Fibroblast of skin of scalp (primary cell): ENCODE measurements at regions not wholly inside any gene's neighbourhood (a gene's known extent, or its start where the extent isn't known, plus 50 kb on each side); places are given as distances from the start of the nearest gene placed in this dataset.

ENCODE experiments used
- DNase-seq: peaks from one replicate; pipeline ENCODE4 v3.0.0-alpha.2; 2013

- no peak for DNase-seq
Measured at GRCh38 chr5:68759593-68759992, 334.2 kb upstream of the SLC30A5 start.

DNA sequence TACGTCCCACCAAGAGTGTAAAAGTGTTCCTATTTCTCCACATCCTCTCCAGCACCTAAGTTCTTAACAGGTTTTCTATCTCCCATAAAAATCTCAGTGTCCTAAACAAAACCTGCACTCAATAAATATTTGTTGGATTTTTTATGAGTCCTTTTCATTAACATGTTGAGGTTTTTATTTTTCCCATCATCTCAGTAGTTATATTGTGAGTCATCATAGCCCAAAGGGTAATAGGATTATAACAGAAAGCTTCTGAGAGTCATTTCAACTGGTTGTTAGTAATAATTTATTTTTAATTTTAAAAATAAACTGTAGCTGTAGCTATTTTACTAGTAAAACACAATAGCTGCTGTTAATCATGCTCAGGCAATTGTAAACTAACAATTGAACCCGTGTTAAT lies 331.6 kb upstream of the SLC30A5 start:
- DNase-seq = no peak

- DNase-seq = no peak
Measured at GRCh38 chr5:68766952-68767464, 326.8 kb upstream of the SLC30A5 start.

- DNase-seq = no peak
Measured at GRCh38 chr5:68770551-68770950, 323.3 kb upstream of the SLC30A5 start.

DNA sequence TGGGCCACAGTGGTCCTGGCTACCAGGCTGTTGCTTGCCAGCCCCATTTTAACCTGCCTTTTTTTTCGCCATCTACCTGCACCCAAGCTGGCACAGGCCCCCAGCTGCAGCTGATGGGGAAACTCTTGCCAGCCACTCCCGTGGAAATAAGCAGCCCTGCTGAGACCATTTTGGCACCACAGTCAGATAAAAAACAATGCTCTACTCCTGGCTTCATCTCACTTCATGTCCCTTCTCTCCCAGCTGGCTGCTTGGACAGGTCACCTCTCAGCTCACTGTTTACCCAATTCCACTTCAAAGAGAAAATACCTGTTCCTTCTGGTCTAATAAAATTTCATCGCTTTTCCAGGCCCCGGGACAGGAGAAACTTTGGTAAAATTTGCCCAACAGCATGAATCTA lies 322.6 kb upstream of the SLC30A5 start:
- no peak for DNase-seq

DNA sequence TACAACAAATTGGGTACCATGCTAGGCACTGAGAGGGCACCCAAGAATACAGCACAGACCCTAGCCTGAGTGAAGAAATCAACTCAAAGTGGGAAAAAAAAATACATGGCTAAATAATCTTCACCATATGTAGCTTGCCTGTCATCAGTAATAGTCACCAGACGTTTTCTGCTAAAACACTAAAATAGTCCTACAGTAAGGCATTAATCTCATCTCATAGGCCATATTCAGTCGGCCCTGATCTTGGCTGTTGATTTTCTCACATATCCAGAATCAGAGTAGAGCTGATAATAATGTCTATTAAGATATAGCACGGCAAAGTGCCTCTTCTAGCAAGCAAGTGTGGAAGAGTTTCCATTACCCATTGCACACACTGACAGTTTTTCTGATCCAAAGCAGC lies 322.1 kb upstream of the SLC30A5 start:
- DNase-seq = no peak

- no peak for DNase-seq
Measured at GRCh38 chr5:68776381-68776780, 317.4 kb upstream of the SLC30A5 start.

DNA sequence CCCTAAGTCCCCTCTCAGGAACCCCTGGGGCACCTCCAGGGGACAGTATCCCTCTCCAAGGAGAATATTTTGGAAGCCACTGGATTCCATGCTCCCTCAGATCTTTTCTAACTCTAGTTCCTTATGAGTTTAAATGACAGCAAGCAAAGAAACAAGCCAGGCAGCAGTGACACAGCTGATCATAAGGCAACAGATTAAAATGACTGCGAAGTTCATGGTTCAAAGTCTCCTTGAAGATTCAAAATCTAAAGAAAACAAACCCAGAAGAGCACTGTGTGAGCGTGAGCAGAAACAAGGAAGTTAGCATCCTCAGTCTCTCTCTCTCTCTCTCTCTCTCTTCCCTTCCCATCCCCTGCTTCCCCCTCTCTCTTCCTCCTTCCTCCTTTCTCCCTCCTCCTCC lies 316.7 kb upstream of the SLC30A5 start:
- DNase-seq = no peak

DNA sequence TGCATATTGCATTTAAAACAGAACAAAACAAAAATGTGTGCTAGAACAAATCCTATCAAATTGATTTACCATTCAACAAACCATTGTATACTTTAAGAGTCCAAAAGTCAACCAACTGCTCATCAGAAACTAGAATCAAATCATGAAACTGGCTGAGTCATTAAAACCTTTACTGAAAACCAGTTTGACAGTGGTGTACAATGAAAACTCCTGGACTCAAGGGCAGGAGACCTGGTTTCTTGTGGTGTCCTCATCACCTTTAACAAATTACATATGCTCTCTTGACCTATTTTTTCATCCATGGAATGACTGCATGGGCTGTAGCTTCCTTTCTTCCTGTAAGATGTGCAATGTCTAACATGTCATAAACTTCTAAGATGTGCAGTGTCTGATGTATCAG lies 315.3 kb upstream of the SLC30A5 start:
- no peak for DNase-seq

DNA sequence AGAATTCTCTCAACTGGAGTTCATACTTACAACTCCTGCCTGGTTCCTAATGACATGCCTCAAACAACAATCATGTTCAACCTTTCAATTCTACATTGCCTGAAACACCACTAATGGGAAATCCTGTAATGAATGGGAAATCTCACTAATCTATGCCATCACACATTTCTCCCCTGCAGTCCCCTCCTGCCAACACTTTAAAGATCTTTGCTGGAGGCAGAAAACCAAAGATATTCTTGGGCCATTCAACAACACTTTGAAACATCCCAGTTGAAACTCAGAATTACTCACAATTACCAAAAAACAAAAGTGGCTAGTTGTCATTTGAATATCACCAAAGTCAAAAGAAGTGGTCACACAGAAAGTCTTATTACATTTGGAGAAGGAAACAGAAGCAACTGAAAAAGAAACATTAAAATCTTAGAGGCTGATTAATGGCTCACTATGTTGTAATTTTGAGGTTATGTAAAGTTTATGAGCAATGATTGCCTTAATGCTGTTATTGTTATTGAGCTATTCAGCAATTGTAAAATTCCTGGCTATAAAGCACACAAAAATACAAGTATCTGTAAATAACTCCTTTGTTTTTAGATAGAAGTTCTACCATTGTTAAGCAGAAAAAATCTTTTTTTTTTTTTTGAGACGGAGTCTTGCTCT lies 313.4 kb upstream of the SLC30A5 start:
- no peak for DNase-seq

DNA sequence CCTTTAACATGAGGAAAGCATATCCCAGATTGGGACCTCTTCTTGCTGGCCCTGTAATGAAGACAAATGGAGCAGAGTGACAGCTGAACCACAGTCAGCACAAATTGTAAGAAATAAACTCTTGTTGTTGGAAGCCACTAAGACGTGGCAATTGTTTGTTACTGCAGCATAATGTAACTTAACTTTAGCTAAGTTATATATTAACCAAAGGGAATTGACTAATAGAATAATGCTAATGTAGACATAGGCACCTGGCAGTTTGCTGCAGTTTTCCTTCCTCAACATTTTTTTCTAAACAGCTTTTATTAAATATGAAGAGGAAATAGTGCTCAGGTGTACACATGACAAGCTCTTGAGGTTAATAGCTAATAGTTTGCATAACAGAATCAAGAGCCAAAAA lies 300.7 kb upstream of the SLC30A5 start:
- no peak for DNase-seq

GRCh38 chr5:68793993-68794392 lies 299.8 kb upstream of the SLC30A5 start:
- DNase-seq = no peak

- DNase-seq = no peak
Measured at GRCh38 chr5:68795190-68795589, 298.6 kb upstream of the SLC30A5 start.

DNA sequence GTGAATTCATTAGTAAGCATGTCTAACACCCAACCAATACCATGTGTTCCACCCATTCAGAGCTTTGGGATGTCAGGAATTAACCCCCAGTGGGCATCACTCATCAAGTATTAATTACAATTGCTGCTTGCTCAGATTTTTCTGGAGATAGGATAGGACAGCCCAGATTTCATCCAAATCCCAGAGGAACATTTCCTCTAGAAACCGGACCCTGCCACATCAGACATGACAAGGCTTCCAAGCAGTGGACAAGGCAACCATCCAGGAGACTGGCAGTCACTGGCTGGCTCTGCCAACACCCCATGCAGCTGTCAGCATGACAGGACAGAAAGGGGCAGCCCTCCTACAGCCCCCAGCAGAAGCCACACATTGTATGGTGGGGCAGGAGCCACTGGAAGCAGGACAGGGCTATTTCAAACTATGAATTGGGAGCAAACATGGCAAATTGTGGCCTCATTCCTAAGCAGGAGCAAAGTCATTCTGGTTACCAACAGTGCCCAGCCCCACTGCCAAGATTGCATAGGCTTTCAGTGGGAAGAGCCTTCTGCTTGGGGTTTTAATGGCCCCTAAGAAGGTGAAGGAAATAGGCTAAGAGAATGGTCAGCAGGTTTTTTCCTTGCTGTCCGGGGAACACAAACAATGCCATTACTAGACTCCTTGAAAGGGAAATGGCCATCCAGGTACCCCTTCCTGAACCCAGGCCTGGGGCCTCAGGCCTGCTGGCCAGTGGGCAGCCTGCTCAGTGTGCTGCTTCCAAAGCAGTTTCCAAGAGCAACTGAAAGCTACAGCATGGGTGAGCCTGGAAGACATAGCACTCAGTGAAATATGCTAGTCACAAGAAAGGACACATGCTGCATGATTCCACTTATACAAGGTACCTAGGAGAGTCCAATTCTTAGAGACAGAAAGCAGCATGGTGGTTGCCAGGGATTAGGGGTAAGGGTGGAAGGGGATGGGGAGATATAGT lies 294.7 kb upstream of the SLC30A5 start:
- DNase-seq = peak; percentile 93

GRCh38 chr5:68802430-68802829 lies 291.4 kb upstream of the SLC30A5 start:
- no peak for DNase-seq

DNA sequence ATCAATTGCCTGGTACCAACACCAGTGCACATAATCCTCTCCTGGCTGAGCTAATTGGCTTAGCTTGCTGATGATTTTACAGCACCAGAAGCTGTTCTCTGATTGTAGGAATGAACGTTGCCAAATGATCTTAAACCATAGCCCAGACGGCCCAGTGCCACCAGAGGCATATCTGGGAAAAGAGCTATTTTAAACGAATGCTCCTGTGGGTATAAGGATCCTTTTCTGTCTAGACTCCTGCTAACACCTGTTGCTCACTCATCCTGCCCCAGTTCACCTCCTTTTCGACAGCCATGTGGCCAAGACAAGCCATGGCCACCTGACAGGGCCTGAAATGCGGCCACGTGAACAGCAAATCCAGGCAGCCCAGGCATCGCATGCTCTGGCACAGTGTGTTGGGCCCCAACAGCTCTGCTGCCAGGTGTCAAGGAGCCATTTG lies 289.9 kb upstream of the SLC30A5 start:
- no peak for DNase-seq

DNA sequence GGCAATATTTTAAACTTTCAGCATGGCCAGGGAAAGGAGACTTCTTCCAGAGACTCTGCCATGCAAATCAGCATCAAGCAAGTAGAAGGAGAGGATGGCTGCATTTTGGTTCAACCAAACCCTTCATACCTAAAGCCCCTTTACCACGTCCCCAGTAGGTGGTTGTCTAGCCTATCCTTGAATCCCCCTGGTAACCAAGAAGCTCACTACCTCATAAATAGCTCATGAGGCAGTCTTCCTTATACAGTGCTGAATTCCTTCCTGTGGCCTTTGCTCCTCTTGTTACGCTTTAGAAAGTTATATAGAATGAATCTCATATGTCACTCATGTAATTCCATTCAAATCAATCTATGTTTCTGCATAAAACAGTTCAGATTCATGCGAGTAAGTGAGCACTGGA lies 289.5 kb upstream of the SLC30A5 start:
- no peak for DNase-seq

- DNase-seq = no peak
Measured at GRCh38 chr5:68805444-68805843, 288.4 kb upstream of the SLC30A5 start.

- DNase-seq = no peak
Measured at GRCh38 chr5:68817632-68818031, 276.2 kb upstream of the SLC30A5 start.

GRCh38 chr5:68818057-68818695 lies 275.6 kb upstream of the SLC30A5 start:
- peak; percentile 24 for DNase-seq

DNA sequence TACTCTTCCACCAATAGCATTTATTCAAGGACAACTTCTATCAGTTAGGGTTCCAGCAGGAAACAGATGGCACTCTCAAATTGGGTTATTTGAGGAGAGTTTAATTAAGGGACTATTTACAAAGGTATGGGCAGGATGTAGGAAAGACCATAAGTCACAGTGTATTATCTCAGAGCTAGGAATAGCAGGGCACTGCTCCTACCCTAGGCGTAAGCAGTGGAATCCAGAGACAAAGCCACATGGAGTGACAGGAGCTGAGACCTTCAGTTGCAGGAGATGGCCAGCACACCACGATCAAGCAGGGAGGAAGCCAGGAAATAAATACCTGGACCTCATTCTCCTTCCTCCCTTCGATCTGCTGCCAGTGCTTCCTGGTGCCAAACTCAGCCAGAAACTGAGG lies 274.9 kb upstream of the SLC30A5 start:
- DNase-seq = no peak

DNA sequence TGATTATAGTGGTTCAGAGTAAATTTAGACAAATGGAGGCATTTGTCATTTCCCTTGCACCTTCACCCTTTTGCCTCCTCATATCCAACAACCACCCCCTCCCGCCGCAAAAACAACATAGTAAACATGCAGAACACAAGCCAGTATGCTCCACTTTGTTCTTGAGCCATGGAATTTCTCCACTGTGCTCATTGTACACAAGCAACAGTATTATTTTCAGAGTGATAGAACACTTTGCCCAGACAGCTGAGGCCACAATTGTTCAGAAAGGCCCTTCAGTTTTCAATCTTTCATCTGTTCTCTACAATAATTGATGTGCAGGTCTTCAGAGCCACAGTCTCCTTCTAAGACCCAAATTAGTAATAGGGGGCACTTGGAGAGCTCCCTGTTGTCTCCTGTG lies 272.8 kb upstream of the SLC30A5 start:
- DNase-seq = no peak

- peak; percentile 69 for DNase-seq
Measured at GRCh38 chr5:68822796-68823195, 271.0 kb upstream of the SLC30A5 start.
